Astrocyte (in vitro differentiated cells and primary cell): ENCODE measurements at regions not wholly inside any gene's neighbourhood (a gene's known extent, or its start where the extent isn't known, plus 50 kb on each side); places are given as distances from the start of the nearest gene placed in this dataset.
A peak's percentile ranks its signal among the peaks of the same experiment; 100 is the strongest.

Experiments used
- DNase-seq: peaks from one replicate; pipeline ENCODE4 v3.0.0-alpha.2; 2010; ENCODE audit warnings: low read depth
- FAIRE-seq: peaks from 2 replicates; lab custom pipeline; 2011; peaks lifted over from hg19 to GRCh38; lab: Jason Lieb, UNC
- H2AFZ ChIP-seq: 2 replicates; pipeline ENCODE4 v1.6.0; 2012; ENCODE audit warnings: low read depth, low read length, inconsistent platforms
- H3K27ac ChIP-seq: 2 replicates; pipeline ENCODE4 v1.5.1; 2011; ENCODE audit warnings: low read depth, low read length, inconsistent platforms
- H3K27me3 ChIP-seq: 2 replicates; pipeline ENCODE4 v1.6.0; 2011; ENCODE audit warnings: low read length, inconsistent platforms; ENCODE audit not compliant: insufficient read depth
- H3K36me3 ChIP-seq: 2 replicates; pipeline ENCODE4 v1.5.1; 2011; ENCODE audit warnings: low read length, inconsistent platforms; ENCODE audit not compliant: insufficient read depth
- H3K4me1 ChIP-seq: 2 replicates; pipeline ENCODE4 v1.5.1; 2011; ENCODE audit warnings: low read length, inconsistent platforms; ENCODE audit not compliant: insufficient read depth
- H3K4me2 ChIP-seq: 2 replicates; pipeline ENCODE4 v1.6.0; 2012; ENCODE audit warnings: low read length, inconsistent platforms
- H3K4me3 ChIP-seq: 2 replicates; pipeline ENCODE4 v1.5.1; 2011; ENCODE audit warnings: low read depth, mild to moderate bottlenecking, low read length, inconsistent platforms; ENCODE audit not compliant: insufficient read depth
- H3K79me2 ChIP-seq: 2 replicates; pipeline ENCODE4 v1.6.0; 2012; ENCODE audit warnings: mild to moderate bottlenecking, low read length, inconsistent platforms; ENCODE audit not compliant: insufficient read depth
- H3K9ac ChIP-seq: 2 replicates; pipeline ENCODE4 v1.6.0; 2012; ENCODE audit warnings: mild to moderate bottlenecking, low read length, inconsistent platforms
- H3K9me3 ChIP-seq: 2 replicates; pipeline ENCODE4 v1.5.1; 2012; ENCODE audit warnings: low read depth, mild to moderate bottlenecking, low read length, inconsistent platforms; ENCODE audit not compliant: insufficient read depth
- H4K20me1 ChIP-seq: 2 replicates; pipeline ENCODE4 v1.6.0; 2012; ENCODE audit warnings: low read length, inconsistent platforms; ENCODE audit not compliant: insufficient read depth
- H3K27ac Mint-ChIP-seq: one replicate; pipeline ENCODE4 v1.8.0; 2021; ENCODE audit warnings: mild to moderate bottlenecking, mixed read lengths; ENCODE audit not compliant: unreplicated experiment
- H3K27me3 Mint-ChIP-seq: one replicate; pipeline ENCODE4 v1.8.0; 2021; ENCODE audit warnings: low read depth, mixed read lengths; ENCODE audit not compliant: unreplicated experiment
- H3K36me3 Mint-ChIP-seq: one replicate; pipeline ENCODE4 v1.8.0; 2021; ENCODE audit warnings: low read depth, mixed read lengths; ENCODE audit not compliant: unreplicated experiment
- H3K4me1 Mint-ChIP-seq: one replicate; pipeline ENCODE4 v1.8.0; 2021; ENCODE audit warnings: low read depth, mixed read lengths; ENCODE audit not compliant: unreplicated experiment
- H3K4me3 Mint-ChIP-seq: one replicate; pipeline ENCODE4 v1.8.0; 2021; ENCODE audit warnings: mild to moderate bottlenecking, moderate library complexity, mixed read lengths; ENCODE audit not compliant: unreplicated experiment
- H3K9me3 Mint-ChIP-seq: one replicate; pipeline ENCODE4 v1.8.0; 2021; ENCODE audit warnings: mild to moderate bottlenecking, mixed read lengths; ENCODE audit not compliant: unreplicated experiment
- EZH2 ChIP-seq: IDR thresholded peaks from 2 replicates; pipeline ENCODE4 v1.6.1; 2012; ENCODE audit warnings: mild to moderate bottlenecking, low read length, inconsistent platforms; ENCODE audit not compliant: insufficient read depth
- TF ChIP-seq, protein P1 (sequence below): IDR thresholded peaks from 2 replicates; pipeline ENCODE4 v1.5.1; 2011; ENCODE audit warnings: low read depth, mild to moderate bottlenecking, inconsistent platforms, low read length, moderate library complexity; ENCODE audit not compliant: insufficient read depth

- Histone ChIP-seq H4K20me1 (no peaks in the 10 kb centered on the region), H3K4me3 (no peak overlapping the region), H3K9me3 (no peaks in the 10 kb centered on the region), H3K27ac (no peak overlapping the region), H3K4me2 (no peak overlapping the region), H3K79me2 (no peaks in the 10 kb centered on the region), H3K9ac (no peak overlapping the region), H3K27me3 (peaks cover 9% of the 10 kb centered on the region), H3K4me1 (no peaks in the 10 kb centered on the region), H2AFZ (no peak overlapping the region), H3K36me3 (no peaks in the 10 kb centered on the region)
- FAIRE-seq (no peak), DNase-seq (peak; percentile 33)
- Mint-ChIP-seq H3K4me3 (no peak overlapping the region), H3K9me3 (peaks cover 10% of the 10 kb centered on the region), H3K27me3 (peaks cover 25% of the 10 kb centered on the region), H3K4me1 (peaks cover 4% of the 10 kb centered on the region), H3K36me3 (no peaks in the 10 kb centered on the region), H3K27ac (no peak overlapping the region)
- no peak for TF ChIP-seq EZH2
These were observed 285.8 kb upstream of the SULF2 start for GRCh38 chr20:48070991-48071652.

DNA sequence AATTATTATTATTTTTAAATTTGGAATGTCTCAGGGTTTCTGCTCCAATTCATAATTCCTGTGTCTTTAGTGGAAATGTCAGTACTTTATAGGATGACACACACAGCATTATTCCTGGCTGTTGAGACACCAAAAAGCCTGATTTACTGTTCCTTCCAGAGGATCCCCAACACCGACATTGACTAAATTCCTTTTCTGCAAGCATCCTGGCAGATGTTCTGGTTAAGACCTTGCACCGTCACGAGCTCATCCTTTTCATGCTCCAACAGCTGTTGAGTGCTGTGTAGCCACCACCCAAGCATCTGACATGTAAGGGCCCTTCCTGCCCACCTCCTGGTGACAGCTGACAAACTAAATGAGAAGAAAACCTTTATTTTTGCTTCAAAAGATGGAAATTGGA lies 284.3 kb upstream of the SULF2 start:
- Histone ChIP-seq H3K4me3 (no peak overlapping the region), H2AFZ (no peak overlapping the region), H3K79me2 (no peaks in the 10 kb centered on the region), H4K20me1 (no peaks in the 10 kb centered on the region), H3K27ac (no peak overlapping the region), H3K27me3 (peaks cover 7% of the 10 kb centered on the region), H3K36me3 (no peaks in the 10 kb centered on the region), H3K4me1 (peaks cover 5% of the 10 kb centered on the region), H3K9me3 (no peaks in the 10 kb centered on the region), H3K9ac (no peak overlapping the region), H3K4me2 (no peak overlapping the region)
- TF ChIP-seq, protein P1, sequence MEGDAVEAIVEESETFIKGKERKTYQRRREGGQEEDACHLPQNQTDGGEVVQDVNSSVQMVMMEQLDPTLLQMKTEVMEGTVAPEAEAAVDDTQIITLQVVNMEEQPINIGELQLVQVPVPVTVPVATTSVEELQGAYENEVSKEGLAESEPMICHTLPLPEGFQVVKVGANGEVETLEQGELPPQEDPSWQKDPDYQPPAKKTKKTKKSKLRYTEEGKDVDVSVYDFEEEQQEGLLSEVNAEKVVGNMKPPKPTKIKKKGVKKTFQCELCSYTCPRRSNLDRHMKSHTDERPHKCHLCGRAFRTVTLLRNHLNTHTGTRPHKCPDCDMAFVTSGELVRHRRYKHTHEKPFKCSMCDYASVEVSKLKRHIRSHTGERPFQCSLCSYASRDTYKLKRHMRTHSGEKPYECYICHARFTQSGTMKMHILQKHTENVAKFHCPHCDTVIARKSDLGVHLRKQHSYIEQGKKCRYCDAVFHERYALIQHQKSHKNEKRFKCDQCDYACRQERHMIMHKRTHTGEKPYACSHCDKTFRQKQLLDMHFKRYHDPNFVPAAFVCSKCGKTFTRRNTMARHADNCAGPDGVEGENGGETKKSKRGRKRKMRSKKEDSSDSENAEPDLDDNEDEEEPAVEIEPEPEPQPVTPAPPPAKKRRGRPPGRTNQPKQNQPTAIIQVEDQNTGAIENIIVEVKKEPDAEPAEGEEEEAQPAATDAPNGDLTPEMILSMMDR: no peak
- TF ChIP-seq EZH2: no peak
- peaks cover 12% of the 10 kb centered on the region for H3K4me1 Mint-ChIP-seq
- no peak for FAIRE-seq
- H3K27ac Mint-ChIP-seq: no peak overlapping the region
- H3K27me3 Mint-ChIP-seq: peaks cover 22% of the 10 kb centered on the region
- H3K9me3 Mint-ChIP-seq: peaks cover 5% of the 10 kb centered on the region
- DNase-seq: no peak
- H3K4me3 Mint-ChIP-seq: no peak overlapping the region
- no peaks in the 10 kb centered on the region for H3K36me3 Mint-ChIP-seq

DNA sequence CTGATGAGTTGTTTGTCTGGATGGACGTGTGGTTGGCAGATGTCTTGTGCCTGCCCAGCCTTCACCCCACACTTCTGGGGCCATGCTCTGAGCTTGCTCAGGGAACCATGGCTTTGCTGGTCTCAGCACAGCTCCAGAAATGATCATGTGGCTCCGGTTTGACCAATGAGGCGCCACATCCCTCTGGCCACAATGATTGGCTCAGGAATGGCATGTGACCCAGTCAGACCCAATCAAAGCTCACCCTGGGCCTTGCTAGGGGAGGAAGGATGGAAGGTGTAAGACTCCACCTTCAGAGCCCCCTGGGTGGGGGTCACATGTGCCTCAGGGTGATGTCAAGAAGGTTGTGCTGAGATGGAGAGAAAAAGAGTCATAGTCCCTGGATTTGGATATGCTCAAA lies 281.6 kb upstream of the SULF2 start:
- H3K27me3 ChIP-seq: peaks cover 7% of the 10 kb centered on the region
- no peak overlapping the region for H3K4me2 ChIP-seq
- no peak overlapping the region for H3K4me3 ChIP-seq
- Mint-ChIP-seq H3K27me3 (peaks cover 16% of the 10 kb centered on the region), H3K4me3 (no peak overlapping the region), H3K9me3 (peaks cover 5% of the 10 kb centered on the region), H3K27ac (no peak overlapping the region), H3K4me1 (peaks cover 12% of the 10 kb centered on the region), H3K36me3 (no peaks in the 10 kb centered on the region)
- H3K27ac ChIP-seq: no peak overlapping the region
- no peaks in the 10 kb centered on the region for H3K79me2 ChIP-seq
- no peak for TF ChIP-seq EZH2
- TF ChIP-seq, protein P1: no peak
- DNase-seq (no peak), FAIRE-seq (no peak)
- no peaks in the 10 kb centered on the region for H4K20me1 ChIP-seq
- no peak overlapping the region for H2AFZ ChIP-seq
- H3K4me1 ChIP-seq: peaks cover 5% of the 10 kb centered on the region
- no peaks in the 10 kb centered on the region for H3K36me3 ChIP-seq
- no peaks in the 10 kb centered on the region for H3K9me3 ChIP-seq
- H3K9ac ChIP-seq: no peak overlapping the region
